ENCODE measurements at regions not wholly inside any gene's neighbourhood (a gene's known extent, or its start where the extent isn't known, plus 50 kb on each side); places are given as distances from the start of the nearest gene placed in this dataset.

DNA sequence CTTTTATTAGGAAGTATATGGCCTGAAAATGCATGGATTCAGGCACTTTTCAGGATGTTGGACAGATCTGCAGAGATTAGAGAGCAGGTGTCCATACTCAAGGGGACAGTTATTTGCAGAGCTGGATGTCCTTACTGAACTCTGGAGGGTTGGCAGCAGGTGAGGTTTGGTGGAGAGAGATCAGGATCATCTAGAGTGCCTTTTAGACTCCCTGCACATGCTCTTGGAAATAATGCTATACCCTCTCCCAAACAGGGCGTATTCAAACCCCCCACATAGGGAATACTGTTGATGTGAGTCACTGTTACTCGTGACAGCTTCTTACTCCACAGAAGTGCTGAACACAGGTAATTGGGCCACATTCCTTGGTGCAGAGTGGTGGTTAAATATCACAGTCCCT lies 725.7 kb upstream of the SGCG start:
- TF ChIP-seq, protein P1, sequence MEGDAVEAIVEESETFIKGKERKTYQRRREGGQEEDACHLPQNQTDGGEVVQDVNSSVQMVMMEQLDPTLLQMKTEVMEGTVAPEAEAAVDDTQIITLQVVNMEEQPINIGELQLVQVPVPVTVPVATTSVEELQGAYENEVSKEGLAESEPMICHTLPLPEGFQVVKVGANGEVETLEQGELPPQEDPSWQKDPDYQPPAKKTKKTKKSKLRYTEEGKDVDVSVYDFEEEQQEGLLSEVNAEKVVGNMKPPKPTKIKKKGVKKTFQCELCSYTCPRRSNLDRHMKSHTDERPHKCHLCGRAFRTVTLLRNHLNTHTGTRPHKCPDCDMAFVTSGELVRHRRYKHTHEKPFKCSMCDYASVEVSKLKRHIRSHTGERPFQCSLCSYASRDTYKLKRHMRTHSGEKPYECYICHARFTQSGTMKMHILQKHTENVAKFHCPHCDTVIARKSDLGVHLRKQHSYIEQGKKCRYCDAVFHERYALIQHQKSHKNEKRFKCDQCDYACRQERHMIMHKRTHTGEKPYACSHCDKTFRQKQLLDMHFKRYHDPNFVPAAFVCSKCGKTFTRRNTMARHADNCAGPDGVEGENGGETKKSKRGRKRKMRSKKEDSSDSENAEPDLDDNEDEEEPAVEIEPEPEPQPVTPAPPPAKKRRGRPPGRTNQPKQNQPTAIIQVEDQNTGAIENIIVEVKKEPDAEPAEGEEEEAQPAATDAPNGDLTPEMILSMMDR (IDR thresholded peaks at IDR 0.05; ENCODE audit: borderline replicate concordance, insufficient read depth, low read depth, low read length) = no peak
- no peak overlapping the region for H3K4me3 ChIP-seq (ENCODE audit: low read depth, low read length)

DNA sequence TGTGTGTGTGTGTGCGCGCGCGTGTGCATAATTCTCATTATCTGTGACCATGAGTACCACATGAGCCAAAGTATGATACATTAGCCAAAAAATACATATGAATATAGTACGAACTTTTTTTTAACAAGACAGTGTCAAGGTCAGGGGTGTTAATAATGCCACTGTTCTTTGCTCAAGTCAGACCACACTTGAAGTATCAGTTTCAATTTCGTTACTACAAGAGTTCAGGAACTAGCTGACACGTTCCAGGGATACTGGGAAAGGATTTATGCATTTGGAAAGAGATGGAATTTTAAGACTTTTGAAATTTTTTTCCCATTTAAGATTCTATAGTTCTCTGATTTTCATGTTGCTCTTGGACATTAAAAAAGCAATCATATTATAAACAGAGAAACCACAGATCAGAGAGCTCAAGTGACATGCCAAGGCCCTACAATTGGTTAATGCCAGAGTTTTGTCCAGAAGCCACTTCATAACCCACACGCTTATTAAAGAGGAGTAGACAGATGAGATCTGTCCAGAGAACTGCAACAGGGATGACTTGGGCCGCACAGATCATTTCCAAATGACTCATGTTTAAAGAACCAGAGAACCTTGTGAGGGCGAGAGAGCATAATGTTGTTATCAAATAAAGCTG lies 718.8 kb upstream of the SGCG start:
- TF ChIP-seq, protein P1 (IDR thresholded peaks at IDR 0.05; ENCODE audit: borderline replicate concordance, insufficient read depth, low read depth, low read length) = no peak
- H3K4me3 ChIP-seq (ENCODE audit: low read depth, low read length) = no peak overlapping the region

DNA sequence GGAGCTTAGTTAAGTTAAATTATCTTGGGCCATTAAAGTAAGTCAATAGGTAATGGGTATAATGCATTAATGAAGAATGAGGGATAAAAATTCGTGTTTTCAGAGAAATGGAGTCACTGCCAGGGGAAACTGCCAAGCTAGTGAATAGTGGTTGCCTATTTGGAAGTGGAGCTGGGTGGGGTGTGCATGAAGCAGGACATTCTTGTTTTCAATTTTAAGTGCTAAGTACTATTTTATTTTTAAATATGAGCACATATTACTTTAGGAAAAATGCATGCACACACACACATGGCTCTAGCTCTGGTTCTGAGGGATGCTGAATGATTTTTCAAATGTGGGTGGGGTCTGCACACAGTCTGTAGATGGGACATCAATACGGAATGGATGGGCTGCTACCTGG lies 717.7 kb upstream of the SGCG start:
- H3K4me3 ChIP-seq (ENCODE audit: low read depth, low read length) = no peak overlapping the region
- TF ChIP-seq, protein P1 (IDR thresholded peaks at IDR 0.05; ENCODE audit: borderline replicate concordance, insufficient read depth, low read depth, low read length) = no peak

DNA sequence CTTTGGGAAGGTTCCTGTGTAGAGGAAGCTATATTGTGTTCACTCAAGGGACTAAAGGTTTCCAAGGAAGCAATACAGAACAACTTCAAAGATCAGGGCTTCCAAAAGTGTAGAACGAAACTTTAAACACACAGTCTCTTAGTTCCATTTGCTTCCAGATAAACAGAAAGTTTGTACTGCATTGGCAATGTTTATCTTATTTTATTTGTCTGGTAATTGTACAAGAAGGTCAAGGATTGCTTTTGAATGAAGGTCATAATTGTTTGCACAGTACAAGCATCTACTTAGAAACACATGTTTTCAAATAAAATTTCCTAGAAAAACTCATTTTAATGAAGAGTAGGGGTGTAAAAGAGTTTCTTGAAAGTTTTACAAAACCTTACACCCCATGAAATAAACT lies 712.7 kb upstream of the SGCG start:
- no peak overlapping the region for H3K4me3 ChIP-seq (ENCODE audit: low read depth, low read length)
- TF ChIP-seq, protein P1 (IDR thresholded peaks at IDR 0.05; ENCODE audit: borderline replicate concordance, insufficient read depth, low read depth, low read length) = no peak

DNA sequence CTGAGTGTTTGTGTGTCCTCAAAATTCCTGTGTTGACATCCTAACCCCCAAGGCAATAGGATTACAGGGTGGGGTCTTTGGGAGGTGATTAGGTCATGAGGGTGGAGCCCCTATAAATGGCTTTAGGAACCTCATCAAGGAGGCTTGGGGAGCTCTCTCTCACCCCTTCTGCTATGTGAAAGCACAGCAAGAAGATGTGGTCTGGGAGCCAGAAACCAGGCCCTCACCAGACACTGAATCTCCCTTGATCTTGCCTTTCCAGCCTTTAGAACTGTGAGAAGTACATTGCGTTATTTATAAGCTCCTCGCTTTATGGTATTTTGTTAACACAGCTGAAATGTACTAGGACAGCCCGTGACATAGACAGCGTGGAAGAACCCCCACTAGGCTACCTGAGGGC lies 712.0 kb upstream of the SGCG start:
- TF ChIP-seq, protein P1 (IDR thresholded peaks at IDR 0.05; ENCODE audit: borderline replicate concordance, insufficient read depth, low read depth, low read length) = no peak
- no peak overlapping the region for H3K4me3 ChIP-seq (ENCODE audit: low read depth, low read length)

DNA sequence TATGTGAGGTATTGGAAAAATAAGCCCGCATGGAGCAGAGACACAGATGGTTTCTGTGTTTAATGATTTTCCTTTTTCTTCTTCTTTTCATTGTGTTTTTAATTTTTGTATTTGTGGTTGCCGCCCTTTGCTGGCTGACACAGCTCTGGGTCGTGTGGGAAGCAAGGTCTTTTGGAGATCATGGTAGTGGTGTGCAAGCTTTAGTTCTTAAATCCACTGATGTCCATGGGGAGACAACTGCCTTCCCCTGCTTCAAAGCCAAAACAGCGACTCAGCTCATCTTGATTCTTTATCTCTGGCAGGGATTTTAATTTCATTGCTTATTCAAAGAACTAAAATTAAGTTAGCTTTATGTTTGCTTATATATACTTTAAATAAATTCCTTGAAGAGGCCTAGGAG lies 711.3 kb upstream of the SGCG start:
- no peak overlapping the region for H3K4me3 ChIP-seq (ENCODE audit: low read depth, low read length)
- TF ChIP-seq, protein P1 (IDR thresholded peaks at IDR 0.05; ENCODE audit: borderline replicate concordance, insufficient read depth, low read depth, low read length) = no peak

DNA sequence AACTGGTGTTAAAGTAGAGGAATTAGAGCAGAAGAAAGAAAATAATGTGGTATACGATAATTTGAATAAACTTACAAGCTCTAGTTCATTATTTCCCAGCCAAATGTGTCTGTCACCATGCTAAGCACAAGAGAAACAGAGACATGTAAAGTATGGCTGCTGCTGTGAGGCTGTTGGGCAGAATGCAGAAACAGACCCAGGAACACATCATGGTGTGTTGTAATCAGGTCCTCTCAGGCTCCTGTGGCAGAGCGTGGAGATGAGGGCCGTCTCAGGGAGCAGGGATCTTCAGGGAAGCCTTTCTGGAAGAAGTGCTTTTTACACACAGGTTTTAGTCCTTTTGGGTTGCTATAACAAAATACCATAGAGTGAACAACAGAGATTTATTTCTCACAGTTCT lies 710.7 kb upstream of the SGCG start:
- TF ChIP-seq, protein P1 (IDR thresholded peaks at IDR 0.05; ENCODE audit: borderline replicate concordance, insufficient read depth, low read depth, low read length) = no peak
- H3K4me3 ChIP-seq (ENCODE audit: low read depth, low read length) = no peak overlapping the region

Data from GM12875 (cell line).